Activated naive CD4-positive, alpha-beta T cell treated with anti-CD3 and anti-CD28 coated beads, Interleukin-2, amount 50 U/mL, for 72 hours (primary cell): ENCODE measurements at regions not wholly inside any gene's neighbourhood (a gene's known extent, or its start where the extent isn't known, plus 50 kb on each side); places are given as distances from the start of the nearest gene placed in this dataset.

ENCODE experiments used
- ATAC-seq, 2 donors: fragments of 150-1000 bp; cut with Tn5 transposase; 2 replicates each; pipeline ENCODE4 v1.10.0; 2021; ENCODE audit warnings: mild to moderate bottlenecking in 2 of 2, moderate library complexity in 2 of 2
- DNase-seq, 2 donors: peaks; one replicate each; pipeline ENCODE4 v3.0.0; 2021 to 2022; ENCODE audit warnings: low spot score in 2 of 2
- H3K27ac Mint-ChIP-seq, 2 donors: one replicate each; pipeline ENCODE4 v1.8.0; 2022; ENCODE audit warnings: mild to moderate bottlenecking in 2 of 2, mixed read lengths in 2 of 2
- H3K36me3 Mint-ChIP-seq, 2 donors: one replicate each; pipeline ENCODE4 v1.8.0; 2022; ENCODE audit warnings: mixed read lengths in 2 of 2
- H3K9me3 Mint-ChIP-seq, 2 donors: one replicate each; pipeline ENCODE4 v1.8.0; 2022; ENCODE audit warnings: mixed read lengths in 2 of 2

DNA sequence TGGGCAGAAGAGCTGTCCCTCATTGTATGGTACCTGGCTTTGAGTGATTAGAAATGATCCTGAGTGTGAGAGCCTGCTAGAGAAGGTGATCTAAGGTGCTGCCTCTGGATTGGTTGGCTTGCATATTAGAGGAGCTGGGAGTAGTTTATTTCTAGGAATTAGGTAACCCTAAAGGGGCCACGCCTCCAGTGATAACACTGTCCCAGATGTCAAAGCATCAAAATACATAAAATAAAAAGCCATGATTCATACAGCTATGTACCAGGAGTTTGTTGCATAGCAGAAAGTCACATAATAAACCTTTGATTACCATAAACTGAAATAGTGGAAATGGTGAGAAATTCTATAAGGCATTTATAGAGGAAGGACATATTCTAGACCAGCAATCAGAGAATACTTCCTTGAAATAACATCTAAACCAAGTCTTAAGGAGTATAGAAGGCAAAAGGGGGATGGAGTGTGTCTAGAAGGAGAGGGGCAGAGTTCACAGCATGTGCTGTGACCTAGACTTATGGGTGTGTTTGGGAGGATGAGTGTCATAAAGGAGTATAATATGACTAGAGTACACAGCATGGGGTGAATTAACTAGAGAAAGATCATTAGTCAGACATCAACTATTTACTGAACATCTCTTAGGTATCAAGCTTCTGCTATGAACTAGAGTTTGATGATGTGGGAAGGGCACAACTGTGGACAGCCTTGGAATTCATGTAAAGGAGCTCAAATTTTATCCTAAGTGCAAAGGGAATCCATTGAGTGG lies 686.4 kb downstream of the GALC start:
- ATAC-seq = no peak
- no peak overlapping the region for H3K27ac Mint-ChIP-seq
- H3K9me3 Mint-ChIP-seq = peaks cover 21% of the 10 kb centered on the region in 2 donors
- H3K36me3 Mint-ChIP-seq = no peaks in the 10 kb centered on the region
- no peak for DNase-seq

DNA sequence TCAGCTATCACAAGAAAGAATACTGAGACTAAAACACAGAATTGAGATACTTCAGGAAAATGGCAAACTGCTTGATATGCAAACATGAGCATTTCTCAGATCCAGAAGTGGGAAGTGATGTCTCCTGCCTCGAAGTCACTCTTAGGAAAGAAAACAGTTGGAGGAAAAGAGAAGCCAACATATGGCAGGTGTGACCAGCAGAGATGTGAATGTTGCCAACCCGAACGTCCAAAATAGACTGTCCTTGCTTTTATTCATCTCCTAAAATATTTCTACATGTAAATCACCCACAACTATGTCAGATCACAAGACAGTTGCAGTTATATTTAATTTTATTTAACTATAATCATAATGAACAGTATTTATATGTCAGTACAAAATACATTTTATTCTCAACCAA lies 687.6 kb downstream of the GALC start:
- Mint-ChIP-seq H3K27ac (no peak overlapping the region), H3K9me3 (peaks cover 13 to 23% of the 10 kb centered on the region in 2 donors), H3K36me3 (no peaks in the 10 kb centered on the region)
- DNase-seq (no peak), ATAC-seq (no peak)

DNA sequence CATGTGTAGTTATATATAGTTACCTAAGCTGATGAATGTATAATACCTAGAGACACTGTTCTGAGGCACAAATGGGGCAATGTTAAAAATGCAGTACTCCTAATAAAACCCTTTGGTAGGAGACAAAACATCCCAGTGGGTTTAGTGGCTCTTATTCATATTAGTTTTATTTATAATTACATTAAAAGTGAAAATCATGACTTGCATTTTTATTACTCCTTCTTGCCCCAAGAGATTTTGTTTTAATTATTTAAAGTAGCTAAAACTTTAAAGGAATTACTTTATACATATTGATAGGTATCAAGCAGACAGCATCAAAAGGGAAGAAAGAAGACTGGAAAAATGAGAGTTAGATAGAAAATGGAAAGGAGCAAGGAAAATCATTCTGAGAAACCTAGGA lies 688.6 kb downstream of the GALC start:
- Mint-ChIP-seq H3K9me3 (peaks cover 9 to 18% of the 10 kb centered on the region in 2 donors), H3K27ac (no peak overlapping the region), H3K36me3 (no peaks in the 10 kb centered on the region)
- ATAC-seq (no peak), DNase-seq (no peak)

DNA sequence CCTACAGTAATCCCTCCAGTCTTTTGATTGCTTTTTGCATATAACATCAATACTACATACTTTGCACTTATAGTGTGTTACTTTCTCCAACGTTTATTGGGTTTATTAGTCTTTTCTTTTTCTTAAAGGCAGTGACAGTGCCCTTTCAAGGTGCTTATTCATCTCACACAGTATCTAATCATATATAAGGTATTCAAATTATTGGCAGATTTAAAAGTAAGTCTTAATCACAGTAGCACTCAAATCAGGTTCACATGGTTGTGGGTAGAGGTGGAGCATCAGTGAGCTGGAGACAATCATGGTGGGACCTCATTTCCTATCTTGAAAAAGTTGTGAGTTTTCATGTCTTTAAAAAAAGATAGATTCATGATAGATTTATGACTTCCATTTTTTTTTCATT lies 706.2 kb downstream of the GALC start:
- DNase-seq (no peak), ATAC-seq (no peak)
- Mint-ChIP-seq H3K9me3 (peaks cover 8 to 11% of the 10 kb centered on the region in 2 donors), H3K36me3 (peaks cover 0 to under 1% of the 10 kb centered on the region in 2 donors), H3K27ac (no peak overlapping the region)

DNA sequence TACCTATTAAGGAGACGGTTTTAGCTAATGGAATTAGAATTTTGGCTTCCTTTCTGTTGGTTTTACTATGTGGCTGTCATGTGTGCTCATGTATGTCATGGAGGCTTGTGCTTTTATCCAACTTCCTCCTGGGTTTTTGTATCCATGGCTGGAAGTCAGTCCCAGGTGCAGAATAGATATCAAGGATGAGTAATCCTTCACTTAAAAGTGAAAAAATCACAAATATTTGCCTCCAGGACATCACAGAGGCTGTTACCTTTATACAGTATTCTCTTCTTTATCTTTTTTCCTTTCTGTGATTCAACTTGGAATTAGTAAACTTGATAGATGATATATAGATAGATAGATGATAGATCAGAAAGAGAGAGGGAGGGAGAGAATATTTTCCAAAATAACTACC lies 706.8 kb downstream of the GALC start:
- Mint-ChIP-seq H3K36me3 (no peaks in the 10 kb centered on the region), H3K9me3 (peaks cover 5 to 7% of the 10 kb centered on the region in 2 donors), H3K27ac (no peak overlapping the region)
- ATAC-seq (no peak), DNase-seq (no peak)

DNA sequence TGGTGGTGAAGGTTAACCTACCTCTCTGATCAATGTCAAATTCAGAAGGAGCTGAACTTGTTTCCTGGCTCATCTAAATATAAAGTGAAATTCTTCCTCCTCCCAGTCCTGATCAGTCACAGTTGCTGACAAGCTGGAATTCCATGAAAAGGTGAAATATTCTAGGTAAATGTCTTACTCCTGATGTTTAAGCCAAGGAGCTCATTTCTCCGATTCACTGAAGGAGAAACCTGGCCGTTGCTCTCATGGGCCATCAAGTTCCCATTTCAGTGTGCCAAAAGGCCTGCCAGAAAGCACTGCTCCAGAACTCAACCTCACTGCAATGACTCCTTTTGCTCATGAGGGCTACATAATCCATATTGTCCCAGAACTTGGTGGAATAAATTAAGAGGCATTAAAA lies 707.5 kb downstream of the GALC start:
- H3K27ac Mint-ChIP-seq = no peak overlapping the region
- no peaks in the 10 kb centered on the region for H3K36me3 Mint-ChIP-seq
- H3K9me3 Mint-ChIP-seq = peaks cover 5 to 7% of the 10 kb centered on the region in 2 donors
- DNase-seq (no peak), ATAC-seq (no peak)

DNA sequence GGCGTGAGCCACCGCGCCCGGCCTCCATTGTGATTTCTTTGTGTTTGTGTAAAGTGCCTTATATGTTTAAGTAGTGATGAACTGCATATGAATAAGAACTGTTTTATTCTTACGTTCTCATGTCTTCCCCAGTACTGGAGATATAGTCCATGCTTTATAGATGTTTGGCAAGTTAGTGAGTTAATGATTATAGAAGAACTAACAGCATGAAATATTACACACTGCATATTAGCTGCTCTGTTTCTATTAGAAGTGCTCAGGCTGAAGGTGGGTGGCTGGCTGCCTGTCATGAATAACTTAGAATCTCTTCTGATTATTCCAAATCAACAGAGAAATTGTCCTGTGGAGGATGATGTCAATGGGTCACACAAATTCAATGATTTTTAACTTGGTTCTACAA lies 709.4 kb downstream of the GALC start:
- Mint-ChIP-seq H3K9me3 (peaks cover 0 to 3% of the 10 kb centered on the region in 2 donors), H3K27ac (no peak overlapping the region), H3K36me3 (no peaks in the 10 kb centered on the region)
- ATAC-seq (no peak), DNase-seq (no peak)

DNA sequence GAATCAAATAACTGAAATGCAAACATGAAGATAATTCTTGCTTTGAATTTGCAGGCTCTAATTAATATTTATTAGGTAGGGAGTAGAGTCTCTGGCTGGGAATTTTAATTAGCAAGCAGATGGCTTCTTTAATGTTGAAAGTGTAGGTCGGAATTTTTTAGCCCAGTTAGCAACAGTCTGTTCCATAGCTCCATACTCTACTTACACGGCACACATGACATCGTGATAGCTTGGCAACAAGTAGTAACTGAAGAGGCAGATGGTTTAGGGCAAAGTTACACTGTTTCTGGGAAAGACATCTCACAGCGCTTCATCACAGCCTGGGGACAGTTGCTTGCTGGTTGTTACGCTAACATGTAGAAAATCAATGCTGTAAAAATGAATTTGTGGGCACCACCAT lies 710.7 kb downstream of the GALC start:
- no peak for DNase-seq
- H3K36me3 Mint-ChIP-seq = no peaks in the 10 kb centered on the region
- no peak overlapping the region for H3K27ac Mint-ChIP-seq
- H3K9me3 Mint-ChIP-seq = peaks cover 3 to 4% of the 10 kb centered on the region in 2 donors
- ATAC-seq = no peak

DNA sequence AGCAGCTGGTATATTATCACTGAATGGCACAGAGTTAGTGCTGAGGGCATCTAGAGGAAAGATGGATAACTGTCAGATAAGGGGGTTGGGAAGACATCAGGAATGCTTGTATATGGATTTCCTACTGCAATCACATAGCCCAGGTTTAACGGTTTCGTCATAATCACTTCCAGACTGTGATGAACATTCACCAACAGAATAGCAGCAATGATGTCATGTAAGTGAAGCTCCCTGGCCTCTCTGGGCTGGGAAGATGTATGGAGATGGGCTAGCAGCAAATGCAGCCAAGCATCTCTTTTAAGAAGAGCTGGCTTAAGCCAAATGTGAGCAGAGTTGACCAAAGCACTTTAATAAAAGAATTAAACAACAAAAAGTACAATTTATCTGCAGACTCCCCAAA lies 714.6 kb downstream of the GALC start:
- no peak for ATAC-seq
- Mint-ChIP-seq H3K9me3 (peaks cover 14 to 16% of the 10 kb centered on the region in 2 donors), H3K36me3 (no peaks in the 10 kb centered on the region), H3K27ac (no peak overlapping the region)
- DNase-seq = no peak

DNA sequence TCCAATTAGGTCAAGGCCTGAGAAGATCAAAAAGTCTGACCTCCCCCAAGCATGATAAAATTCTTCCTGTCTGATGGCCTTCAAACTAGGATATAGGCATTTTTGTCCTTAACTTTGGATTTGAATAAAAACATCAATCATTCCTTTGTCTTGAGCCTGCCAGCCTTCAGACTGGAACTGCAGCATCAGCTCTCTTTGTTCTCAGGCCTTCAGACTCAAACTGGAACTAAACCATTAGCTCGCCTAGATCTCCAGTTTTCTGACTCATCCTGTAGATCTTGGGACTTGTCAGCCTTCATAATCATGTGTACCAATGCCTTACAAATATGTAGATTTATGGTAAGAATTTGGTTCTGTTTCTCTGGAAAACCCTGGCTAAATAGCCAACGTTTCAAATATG lies 721.7 kb downstream of the GALC start:
- peaks cover 31 to 34% of the 10 kb centered on the region in 2 donors for H3K9me3 Mint-ChIP-seq

DNA sequence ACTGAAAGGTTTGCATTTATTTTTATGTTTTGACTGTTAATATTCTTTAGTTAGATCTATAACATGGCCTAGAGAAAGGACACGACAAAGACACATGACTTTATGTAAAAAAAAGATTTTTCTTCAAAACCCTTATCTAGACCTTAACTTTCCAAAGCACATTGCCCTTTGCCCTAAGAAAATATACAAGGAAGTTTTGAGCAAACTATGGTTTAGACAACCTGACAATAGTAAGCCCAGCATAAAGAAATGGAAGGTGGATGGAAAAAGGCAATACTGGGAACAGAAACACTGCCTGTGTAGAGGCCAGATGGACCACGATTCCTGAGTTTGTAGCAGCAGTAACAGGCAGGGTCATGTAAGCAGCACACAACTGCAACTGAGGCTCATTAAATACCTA lies 724.0 kb downstream of the GALC start:
- Mint-ChIP-seq H3K9me3 (peaks cover 31 to 36% of the 10 kb centered on the region in 2 donors), H3K27ac (no peak overlapping the region), H3K36me3 (peaks cover 0 to 5% of the 10 kb centered on the region in 2 donors)
- ATAC-seq = no peak
- no peak for DNase-seq

More for the DNA sequence above, 721.7 kb downstream of the GALC start:
- ATAC-seq (no peak), DNase-seq (no peak)
- peaks cover 0 to 5% of the 10 kb centered on the region in 2 donors for H3K36me3 Mint-ChIP-seq
- no peak overlapping the region for H3K27ac Mint-ChIP-seq

DNA sequence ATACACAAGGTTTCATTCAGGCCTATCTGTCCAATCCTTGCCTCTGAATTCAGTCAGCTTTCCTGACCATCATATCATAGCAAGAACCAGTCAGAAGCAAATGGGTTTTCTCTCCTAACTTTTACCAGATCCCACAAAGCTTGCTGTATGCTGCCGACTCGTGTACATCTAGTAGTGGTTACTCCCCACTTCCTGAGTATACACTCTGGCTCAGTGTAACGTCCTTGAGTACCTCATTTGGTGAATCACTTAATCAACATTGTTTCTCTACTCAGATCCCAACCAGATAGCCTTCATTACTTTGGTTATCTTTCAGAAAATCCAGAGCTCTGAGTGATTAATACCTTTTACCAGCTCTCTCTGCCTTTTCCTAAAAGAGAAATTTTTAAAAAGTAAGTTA lies 728.2 kb downstream of the GALC start:
- ATAC-seq = no peak
- no peak for DNase-seq
- H3K27ac Mint-ChIP-seq = no peak overlapping the region
- no peaks in the 10 kb centered on the region for H3K36me3 Mint-ChIP-seq
- peaks cover 13 to 15% of the 10 kb centered on the region in 2 donors for H3K9me3 Mint-ChIP-seq

DNA sequence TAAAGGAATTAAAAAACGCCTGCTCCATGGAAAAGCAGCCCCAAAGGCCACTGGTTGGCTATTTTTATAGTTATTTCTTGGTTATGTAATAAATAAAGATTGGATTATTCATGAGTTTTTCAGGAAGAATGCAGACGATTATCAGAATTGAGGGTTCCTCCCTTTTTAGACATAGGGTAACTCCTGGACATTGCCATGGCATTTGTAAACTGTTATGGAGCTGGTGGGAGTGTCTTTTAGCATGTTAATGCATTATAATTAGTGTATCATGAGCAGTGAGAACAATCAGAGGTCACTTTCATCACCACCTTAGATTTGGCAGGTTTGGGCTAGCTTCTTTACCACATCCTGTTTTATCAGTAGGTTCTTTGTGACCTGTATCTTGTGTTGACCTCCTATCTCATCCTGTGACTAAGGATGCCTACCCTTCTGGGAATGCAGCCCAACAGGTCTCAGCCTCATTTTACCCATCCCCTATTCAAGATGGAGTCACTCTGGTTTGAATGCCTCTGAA lies 728.7 kb downstream of the GALC start:
- no peak overlapping the region for H3K27ac Mint-ChIP-seq
- ATAC-seq = no peak
- no peaks in the 10 kb centered on the region for H3K36me3 Mint-ChIP-seq
- DNase-seq = no peak
- peaks cover 9 to 12% of the 10 kb centered on the region in 2 donors for H3K9me3 Mint-ChIP-seq

DNA sequence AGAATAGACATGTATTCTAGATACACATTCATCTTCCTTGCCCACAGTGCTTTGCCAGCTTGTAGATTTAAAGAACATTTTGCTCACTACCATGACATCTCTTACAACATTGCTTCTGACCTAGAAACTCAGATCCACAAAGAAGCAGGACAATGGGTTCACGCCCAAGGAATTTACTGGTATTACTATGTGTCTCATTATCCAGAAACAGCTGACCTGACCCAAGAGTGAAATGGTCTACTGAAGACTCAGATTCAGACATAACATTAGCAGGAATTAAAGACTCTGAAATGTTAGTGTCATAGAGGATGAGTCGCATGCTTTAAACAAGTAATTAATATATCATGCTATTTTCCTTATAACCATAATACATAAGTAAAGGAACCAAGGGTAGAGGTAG lies 731.4 kb downstream of the GALC start:
- H3K27ac Mint-ChIP-seq = no peak overlapping the region
- DNase-seq (no peak), ATAC-seq (no peak)
- no peaks in the 10 kb centered on the region for H3K36me3 Mint-ChIP-seq
- H3K9me3 Mint-ChIP-seq = peaks cover 13 to 18% of the 10 kb centered on the region in 2 donors

DNA sequence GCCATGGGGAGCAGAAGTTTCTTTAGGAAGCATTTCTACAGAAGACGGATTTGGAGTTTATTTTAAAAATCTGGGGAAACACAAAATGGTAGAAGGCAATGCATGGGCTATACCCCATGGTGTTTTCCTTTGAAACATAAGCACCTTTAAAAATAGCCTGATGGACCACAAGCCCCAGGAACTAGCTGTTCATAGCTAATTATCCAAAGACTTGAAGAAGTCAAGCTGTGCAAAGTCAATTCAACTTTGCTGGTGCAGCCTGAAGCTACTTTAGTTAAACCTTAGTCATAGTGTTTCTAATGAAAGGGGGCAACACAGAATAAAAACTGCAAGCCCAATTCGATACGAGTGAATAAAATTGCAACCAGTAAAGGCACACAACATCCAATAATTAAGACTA lies 732.5 kb downstream of the GALC start:
- H3K9me3 Mint-ChIP-seq = peaks cover 14 to 17% of the 10 kb centered on the region in 2 donors
- H3K27ac Mint-ChIP-seq = no peak overlapping the region
- no peak for ATAC-seq
- no peak for DNase-seq
- no peaks in the 10 kb centered on the region for H3K36me3 Mint-ChIP-seq

DNA sequence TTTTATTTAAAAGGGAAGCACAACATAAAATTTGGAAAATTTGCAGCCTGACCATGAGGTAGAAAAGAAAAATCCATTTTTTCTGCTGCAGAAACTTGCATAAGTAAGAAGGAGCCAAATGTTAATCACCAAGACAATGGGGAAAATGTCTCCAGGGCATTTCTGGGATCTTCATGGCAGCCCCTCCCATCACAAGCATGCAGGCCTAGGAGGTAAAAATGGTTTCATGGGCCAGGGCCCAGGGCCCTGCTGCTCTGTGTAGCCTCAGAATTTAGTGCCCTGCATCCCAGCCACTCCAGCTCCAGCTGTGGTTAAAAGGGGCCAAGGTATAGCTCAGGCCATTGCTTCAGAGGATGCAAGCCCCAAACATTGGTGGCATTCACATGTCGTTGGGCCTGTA lies 735.6 kb downstream of the GALC start:
- ATAC-seq (no peak), DNase-seq (no peak)
- H3K9me3 Mint-ChIP-seq = peaks cover 7 to 9% of the 10 kb centered on the region in 2 donors
- no peak overlapping the region for H3K27ac Mint-ChIP-seq
- H3K36me3 Mint-ChIP-seq = no peaks in the 10 kb centered on the region

DNA sequence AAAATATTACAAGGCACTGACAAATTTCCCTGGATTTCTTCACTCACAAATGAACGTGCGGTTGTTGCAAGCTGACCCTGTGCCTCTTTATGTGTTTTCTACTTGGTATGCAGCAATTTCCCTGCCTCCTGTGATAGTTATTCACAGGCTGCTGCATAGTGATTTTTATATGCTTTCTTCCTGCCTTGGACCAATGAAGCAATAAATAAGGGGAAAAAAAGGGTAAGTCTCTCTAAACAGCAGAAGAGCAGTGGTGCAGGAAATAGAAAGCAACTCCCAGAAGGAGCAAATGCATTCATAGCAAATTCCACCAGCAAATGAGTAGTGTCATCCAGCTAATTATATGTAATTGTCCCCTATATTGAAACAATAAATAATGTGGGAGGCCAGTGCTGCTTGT lies 737.9 kb downstream of the GALC start:
- peaks cover 7 to 10% of the 10 kb centered on the region in 2 donors for H3K9me3 Mint-ChIP-seq
- H3K36me3 Mint-ChIP-seq = no peaks in the 10 kb centered on the region
- DNase-seq = no peak
- H3K27ac Mint-ChIP-seq = no peak overlapping the region
- no peak for ATAC-seq

DNA sequence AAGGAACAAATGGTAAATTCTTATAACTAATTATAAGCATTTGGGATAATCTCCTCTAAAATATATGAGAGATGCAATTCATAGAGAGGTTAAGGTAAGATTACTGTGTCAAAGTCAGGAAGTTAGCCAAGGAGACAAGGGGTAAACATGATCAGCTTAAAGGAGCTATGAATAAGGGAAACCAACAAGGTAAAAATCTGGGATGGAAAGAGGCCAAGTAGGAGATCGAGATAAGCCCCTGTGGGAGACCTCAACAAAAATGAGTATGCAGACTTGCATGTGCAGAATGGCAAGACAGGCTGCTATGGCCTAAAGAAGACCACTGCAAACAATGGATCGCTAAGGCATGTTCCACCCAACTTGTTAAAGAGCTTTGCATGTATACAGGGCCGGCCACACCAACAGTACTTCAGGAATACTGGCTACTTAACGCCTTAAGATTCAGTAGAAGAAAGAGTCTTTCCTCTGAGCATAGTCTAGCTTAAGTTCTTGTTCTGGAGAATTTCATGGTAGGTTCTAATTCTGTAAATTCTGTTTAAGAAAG lies 738.6 kb downstream of the GALC start:
- Mint-ChIP-seq H3K27ac (no peak overlapping the region), H3K9me3 (peaks cover 7 to 9% of the 10 kb centered on the region in 2 donors), H3K36me3 (no peaks in the 10 kb centered on the region)
- DNase-seq = no peak
- no peak for ATAC-seq
